ENCODE measurements at regions not wholly inside any gene's neighbourhood (a gene's known extent, or its start where the extent isn't known, plus 50 kb on each side); places are given as distances from the start of the nearest gene placed in this dataset.

DNA sequence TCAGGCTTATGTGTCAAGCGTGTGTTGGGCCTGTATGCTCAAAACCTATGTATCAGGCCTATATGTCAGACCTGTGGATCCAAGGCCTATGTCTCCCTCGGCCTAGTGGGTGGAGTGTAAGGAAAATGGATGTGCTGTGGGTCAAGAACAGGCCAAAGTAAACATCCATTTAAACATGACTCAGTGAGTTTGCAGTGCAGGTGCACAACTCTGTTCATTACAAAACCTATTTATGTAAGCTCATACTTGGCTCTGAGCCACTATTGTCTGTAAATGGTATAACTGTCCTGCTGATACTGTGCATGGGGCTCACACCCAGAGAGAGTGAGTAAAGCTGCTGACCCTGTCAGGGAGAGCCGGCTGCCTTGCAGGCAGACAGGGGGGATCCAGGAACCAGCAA lies 249.7 kb upstream of the AVPR1A start (continued):
- TF ChIP-seq, protein P1, sequence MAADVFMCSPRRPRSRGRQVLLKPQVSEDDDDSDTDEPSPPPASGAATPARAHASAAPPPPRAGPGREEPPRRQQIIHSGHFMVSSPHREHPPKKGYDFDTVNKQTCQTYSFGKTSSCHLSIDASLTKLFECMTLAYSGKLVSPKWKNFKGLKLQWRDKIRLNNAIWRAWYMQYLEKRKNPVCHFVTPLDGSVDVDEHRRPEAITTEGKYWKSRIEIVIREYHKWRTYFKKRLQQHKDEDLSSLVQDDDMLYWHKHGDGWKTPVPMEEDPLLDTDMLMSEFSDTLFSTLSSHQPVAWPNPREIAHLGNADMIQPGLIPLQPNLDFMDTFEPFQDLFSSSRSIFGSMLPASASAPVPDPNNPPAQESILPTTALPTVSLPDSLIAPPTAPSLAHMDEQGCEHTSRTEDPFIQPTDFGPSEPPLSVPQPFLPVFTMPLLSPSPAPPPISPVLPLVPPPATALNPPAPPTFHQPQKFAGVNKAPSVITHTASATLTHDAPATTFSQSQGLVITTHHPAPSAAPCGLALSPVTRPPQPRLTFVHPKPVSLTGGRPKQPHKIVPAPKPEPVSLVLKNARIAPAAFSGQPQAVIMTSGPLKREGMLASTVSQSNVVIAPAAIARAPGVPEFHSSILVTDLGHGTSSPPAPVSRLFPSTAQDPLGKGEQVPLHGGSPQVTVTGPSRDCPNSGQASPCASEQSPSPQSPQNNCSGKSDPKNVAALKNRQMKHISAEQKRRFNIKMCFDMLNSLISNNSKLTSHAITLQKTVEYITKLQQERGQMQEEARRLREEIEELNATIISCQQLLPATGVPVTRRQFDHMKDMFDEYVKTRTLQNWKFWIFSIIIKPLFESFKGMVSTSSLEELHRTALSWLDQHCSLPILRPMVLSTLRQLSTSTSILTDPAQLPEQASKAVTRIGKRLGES (CRISPR knock-in tag; IDR thresholded peaks at IDR 0.05; ENCODE audit: borderline replicate concordance): no peak
- peak; percentile 40 for TF ChIP-seq RARA (CRISPR knock-in tag; IDR thresholded peaks at IDR 0.05)
- TF ChIP-seq LCORL (IDR thresholded peaks at IDR 0.05): no peak
- TF ChIP-seq LCORL (CRISPR knock-in tag; IDR thresholded peaks at IDR 0.05): no peak
- no peak for TF ChIP-seq FOXA1 (IDR thresholded peaks at IDR 0.05)
- peak; percentile 34; the same call in 1 of the 2 replicates for TF ChIP-seq FOXA1 (CRISPR knock-in tag; IDR thresholded peaks at IDR 0.05)
- TF ChIP-seq ZNF749 (CRISPR knock-in tag; IDR thresholded peaks at IDR 0.05; ENCODE audit: borderline replicate concordance): no peak
- no peak for TF ChIP-seq SP1 (IDR thresholded peaks at IDR 0.05)
- no peak for TF ChIP-seq SP1 (CRISPR knock-in tag; IDR thresholded peaks at IDR 0.05)
- TF ChIP-seq PAX8 (CRISPR knock-in tag; IDR thresholded peaks at IDR 0.05; ENCODE audit: borderline replicate concordance): no peak
- TF ChIP-seq CREB1 (IDR thresholded peaks at IDR 0.05): no peak
- TF ChIP-seq CREB1 (CRISPR knock-in tag; IDR thresholded peaks at IDR 0.05): no peak
- TF ChIP-seq HMGA1 (CRISPR knock-in tag; conservative IDR thresholded peaks at IDR 0.05): no peak
- no peak for TF ChIP-seq SALL1 (CRISPR knock-in tag; IDR thresholded peaks at IDR 0.05)
- peak; percentile 71 for TF ChIP-seq FOXA3 (CRISPR knock-in tag; IDR thresholded peaks at IDR 0.05)
- TF ChIP-seq TBX2 (CRISPR knock-in tag; IDR thresholded peaks at IDR 0.05; ENCODE audit: borderline replicate concordance): no peak
- no peak for TF ChIP-seq SOX13 (IDR thresholded peaks at IDR 0.05)
- peak in 1 of 2 experiments; percentile 70; a peak in 2 of 4 replicates for TF ChIP-seq SOX13 (CRISPR knock-in tag; conservative IDR thresholded peaks at IDR 0.05 in 1 of 2, IDR thresholded peaks at IDR 0.05 in 1 of 2)
- TF ChIP-seq ARID2 (CRISPR knock-in tag; IDR thresholded peaks at IDR 0.05; ENCODE audit: borderline replicate concordance): no peak
- no peak for TF ChIP-seq TOPORS (CRISPR knock-in tag; IDR thresholded peaks at IDR 0.05)
- no peak for TF ChIP-seq ZNF513 (CRISPR knock-in tag; conservative IDR thresholded peaks at IDR 0.05)
- TF ChIP-seq ZFX (CRISPR knock-in tag; IDR thresholded peaks at IDR 0.05; ENCODE audit: low read depth): peak; percentile 39; the same call in 1 of the 2 replicates
- no peak for TF ChIP-seq NFKBIZ (CRISPR knock-in tag; IDR thresholded peaks at IDR 0.05)

All from HepG2 (cell line).